ENCODE measurements at regions not wholly inside any gene's neighbourhood (a gene's known extent, or its start where the extent isn't known, plus 50 kb on each side); places are given as distances from the start of the nearest gene placed in this dataset.

DNA sequence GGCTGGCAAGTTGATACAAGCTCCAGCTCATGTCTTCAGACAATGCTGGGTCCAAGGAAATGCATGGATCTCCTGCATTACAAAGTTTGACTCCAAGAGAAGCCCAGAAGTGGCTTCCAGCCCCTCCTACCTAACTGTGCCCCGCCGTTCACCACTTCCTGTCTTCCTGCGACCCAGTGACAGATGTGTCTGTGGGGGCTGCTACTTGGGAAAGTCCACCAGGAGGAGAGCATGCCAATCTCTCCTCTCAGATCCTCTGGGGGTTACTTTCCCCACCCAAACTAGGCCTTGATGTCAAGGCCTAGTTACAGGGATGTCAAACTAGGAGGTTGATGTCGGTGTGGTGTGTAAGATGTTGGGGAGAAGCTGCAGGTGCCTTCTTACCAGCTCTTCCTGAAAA, 133.6 kb upstream of the RASGRP1 start:
- Histone ChIP-seq H3K4me1 (ENCODE audit: insufficient read depth, insufficient read length) (no peaks in the 10 kb centered on the region), H3K9me3 (ENCODE audit: insufficient read depth, low read length) (no peaks in the 10 kb centered on the region), H3K4me3 (ENCODE audit: insufficient read length, low read depth) (no peak overlapping the region), H3K27me3 (ENCODE audit: insufficient read depth, insufficient read length) (no peaks in the 10 kb centered on the region), H3K9ac (ENCODE audit: insufficient read length, low read depth) (no peak overlapping the region), H3K36me3 (ENCODE audit: insufficient read depth, insufficient read length, low read length) (no peaks in the 10 kb centered on the region)
- no peak for DNase-seq (ENCODE audit: low read depth, low spot score)
- TF ChIP-seq SUZ12 (IDR thresholded peaks at IDR 0.05; ENCODE audit: extremely low read depth, insufficient read depth, insufficient read length) = no peak
- no peak for TF ChIP-seq YY1 (IDR thresholded peaks at IDR 0.05; ENCODE audit: insufficient read depth, insufficient read length)

DNA sequence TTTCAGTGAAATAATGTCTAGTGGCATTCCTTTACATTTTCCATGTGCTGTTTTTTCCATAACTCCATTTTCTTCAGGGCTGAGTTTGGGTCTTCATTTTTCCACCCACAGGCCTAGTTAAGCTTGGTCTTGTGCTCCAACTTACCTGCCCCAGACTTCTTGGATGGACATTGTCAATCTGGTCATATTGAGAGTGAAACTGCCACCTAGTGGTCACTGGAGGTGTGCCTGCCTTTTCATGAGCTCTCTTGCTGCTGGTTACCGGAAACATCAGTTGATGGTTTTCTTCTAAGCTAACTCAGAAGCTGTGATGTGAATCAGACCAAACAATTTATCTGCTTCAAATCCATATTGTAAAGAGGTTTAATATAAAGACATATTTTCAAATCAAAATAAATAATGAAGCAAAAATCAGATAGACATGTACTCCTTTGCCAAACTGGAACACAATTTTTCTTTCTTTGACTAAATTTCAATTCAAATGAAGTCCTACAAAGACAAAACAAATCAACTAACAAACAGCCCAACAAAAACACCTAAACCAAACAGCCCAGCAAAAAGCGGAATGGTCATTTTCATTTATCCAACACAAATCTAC, 135.1 kb upstream of the RASGRP1 start:
- TF ChIP-seq SUZ12 (IDR thresholded peaks at IDR 0.05; ENCODE audit: extremely low read depth, insufficient read depth, insufficient read length) = no peak
- no peak for TF ChIP-seq ZNF274 (IDR thresholded peaks at IDR 0.05; ENCODE audit: low read depth, low read length)
- no peak for TF ChIP-seq YY1 (IDR thresholded peaks at IDR 0.05; ENCODE audit: insufficient read depth, insufficient read length)
- Histone ChIP-seq H3K27me3 (ENCODE audit: insufficient read depth, insufficient read length) (no peaks in the 10 kb centered on the region), H3K9me3 (ENCODE audit: insufficient read depth, low read length) (no peaks in the 10 kb centered on the region), H3K36me3 (ENCODE audit: insufficient read depth, insufficient read length, low read length) (no peaks in the 10 kb centered on the region), H3K4me1 (ENCODE audit: insufficient read depth, insufficient read length) (no peaks in the 10 kb centered on the region), H3K4me3 (ENCODE audit: insufficient read length, low read depth) (no peak overlapping the region), H3K9ac (ENCODE audit: insufficient read length, low read depth) (no peak overlapping the region)
- DNase-seq (ENCODE audit: low read depth, low spot score) = peak; percentile 57

DNA sequence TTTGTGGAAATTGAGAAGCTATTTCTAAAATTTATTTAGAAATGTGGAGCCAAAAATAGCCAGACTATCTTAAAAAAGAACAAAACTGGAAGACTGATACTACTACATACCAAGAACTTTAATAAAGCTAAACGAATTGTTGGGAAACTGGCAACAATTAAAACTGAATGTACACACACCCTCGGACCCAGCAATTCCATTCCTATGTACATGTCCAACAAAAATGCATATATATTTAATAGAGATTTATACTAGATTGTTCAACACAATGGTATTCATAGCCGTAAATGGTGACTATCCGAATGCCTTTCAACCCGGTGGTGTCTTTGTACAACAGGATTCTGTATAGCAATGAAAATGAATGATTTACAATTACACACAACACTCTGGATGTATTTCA, 136.5 kb upstream of the RASGRP1 start:
- Histone ChIP-seq H3K4me3 (ENCODE audit: insufficient read length, low read depth) (no peak overlapping the region), H3K4me1 (ENCODE audit: insufficient read depth, insufficient read length) (no peaks in the 10 kb centered on the region), H3K9ac (ENCODE audit: insufficient read length, low read depth) (no peak overlapping the region)

DNA sequence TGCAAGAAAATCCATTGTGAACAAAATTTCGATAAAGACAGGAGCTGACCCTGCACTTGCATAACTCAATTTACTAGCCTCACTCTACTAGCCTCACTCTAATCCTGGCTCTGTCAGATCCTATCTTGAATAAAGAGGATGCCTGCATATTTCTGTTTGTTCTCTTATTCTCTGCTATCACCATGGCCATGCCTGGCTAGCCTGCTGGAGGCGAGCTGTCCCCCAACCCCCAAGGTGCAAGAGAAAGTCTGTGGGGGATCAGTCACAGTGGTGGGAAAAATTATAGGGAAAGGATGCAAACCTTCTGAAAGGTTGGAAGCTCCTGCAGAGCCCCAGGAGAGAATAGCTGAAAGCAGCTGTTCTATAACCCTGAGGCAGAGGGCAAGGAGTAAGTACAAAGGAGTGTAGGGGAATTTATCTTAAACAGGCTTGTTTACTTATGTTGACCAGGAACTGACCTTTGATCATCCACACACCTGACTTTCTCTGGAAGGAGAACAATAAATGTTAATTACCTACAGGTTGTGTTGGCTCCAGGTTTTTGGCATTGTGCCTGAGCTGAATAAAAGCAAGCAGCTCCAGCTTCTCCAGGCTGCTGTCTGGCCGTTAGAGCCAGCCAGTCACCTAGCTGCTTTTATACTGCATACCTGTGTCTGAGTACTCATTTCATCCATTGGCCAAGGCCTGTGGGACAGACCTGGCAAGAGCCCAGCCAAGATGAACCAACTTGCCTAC, 137.7 kb upstream of the RASGRP1 start:
- no peaks in the 10 kb centered on the region for H3K4me1 ChIP-seq (ENCODE audit: insufficient read depth, insufficient read length)
- no peaks in the 10 kb centered on the region for H3K27me3 ChIP-seq (ENCODE audit: insufficient read depth, insufficient read length)
- no peaks in the 10 kb centered on the region for H3K9me3 ChIP-seq (ENCODE audit: insufficient read depth, low read length)
- H3K9ac ChIP-seq (ENCODE audit: insufficient read length, low read depth) = no peak overlapping the region
- TF ChIP-seq YY1 (IDR thresholded peaks at IDR 0.05; ENCODE audit: insufficient read depth, insufficient read length) (no peak), ZNF274 (IDR thresholded peaks at IDR 0.05; ENCODE audit: low read depth, low read length) (no peak), SUZ12 (IDR thresholded peaks at IDR 0.05; ENCODE audit: extremely low read depth, insufficient read depth, insufficient read length) (no peak)
- H3K4me3 ChIP-seq (ENCODE audit: insufficient read length, low read depth) = no peak overlapping the region
- no peaks in the 10 kb centered on the region for H3K36me3 ChIP-seq (ENCODE audit: insufficient read depth, insufficient read length, low read length)
- no peak for DNase-seq (ENCODE audit: low read depth, low spot score)

More for the DNA sequence above, 136.5 kb upstream of the RASGRP1 start:
- no peak for DNase-seq (ENCODE audit: low read depth, low spot score)
- TF ChIP-seq SUZ12 (IDR thresholded peaks at IDR 0.05; ENCODE audit: extremely low read depth, insufficient read depth, insufficient read length) = no peak
- TF ChIP-seq ZNF274 (IDR thresholded peaks at IDR 0.05; ENCODE audit: low read depth, low read length) = no peak
- no peak for TF ChIP-seq YY1 (IDR thresholded peaks at IDR 0.05; ENCODE audit: insufficient read depth, insufficient read length)
- H3K36me3 ChIP-seq (ENCODE audit: insufficient read depth, insufficient read length, low read length) = no peaks in the 10 kb centered on the region
- H3K9me3 ChIP-seq (ENCODE audit: insufficient read depth, low read length) = no peaks in the 10 kb centered on the region
- H3K27me3 ChIP-seq (ENCODE audit: insufficient read depth, insufficient read length) = no peaks in the 10 kb centered on the region

DNA sequence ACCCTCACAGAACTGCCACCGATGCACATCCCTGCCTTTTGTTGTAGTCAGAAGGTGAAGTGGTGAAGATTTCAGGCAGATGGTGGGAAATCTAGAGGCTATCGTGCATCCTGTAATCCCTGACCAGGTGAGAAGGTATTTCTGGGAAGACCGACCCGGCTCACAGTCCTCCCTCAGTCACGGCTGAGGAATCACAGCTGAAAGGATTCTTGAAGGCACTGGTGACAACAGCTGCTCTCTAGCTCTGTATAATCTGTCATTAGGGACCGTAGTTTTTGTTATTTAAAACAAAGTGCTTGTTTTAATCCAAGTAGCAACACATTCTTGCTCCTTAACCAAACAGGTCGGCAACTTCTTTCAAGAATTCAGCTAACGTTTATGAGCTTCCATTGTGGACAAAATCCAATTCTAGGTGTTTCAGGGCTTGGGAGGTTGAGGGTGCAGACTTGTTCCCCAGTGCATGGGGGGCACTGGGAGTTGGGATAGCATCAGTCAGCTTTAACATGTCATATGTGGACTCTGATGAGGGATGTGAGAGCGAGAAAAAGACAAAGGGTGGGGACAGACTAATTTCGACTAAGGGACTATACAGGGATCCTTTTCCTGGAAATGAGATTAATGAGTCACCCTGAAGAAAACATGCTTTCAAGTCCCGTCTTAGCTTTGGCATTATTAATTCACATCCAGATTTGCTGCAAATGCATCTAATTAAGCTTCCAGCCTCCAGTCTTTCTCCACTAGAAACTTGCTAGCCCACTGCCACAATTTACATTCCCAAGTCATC, 141.0 kb upstream of the RASGRP1 start:
- Histone ChIP-seq H3K27me3 (ENCODE audit: insufficient read depth, insufficient read length) (no peaks in the 10 kb centered on the region), H3K9ac (ENCODE audit: insufficient read length, low read depth) (no peak overlapping the region), H3K36me3 (ENCODE audit: insufficient read depth, insufficient read length, low read length) (no peaks in the 10 kb centered on the region), H3K4me1 (ENCODE audit: insufficient read depth, insufficient read length) (no peaks in the 10 kb centered on the region), H3K9me3 (ENCODE audit: insufficient read depth, low read length) (no peaks in the 10 kb centered on the region), H3K4me3 (ENCODE audit: insufficient read length, low read depth) (no peak overlapping the region)
- TF ChIP-seq ZNF274 (IDR thresholded peaks at IDR 0.05; ENCODE audit: low read depth, low read length) (no peak), SUZ12 (IDR thresholded peaks at IDR 0.05; ENCODE audit: extremely low read depth, insufficient read depth, insufficient read length) (no peak), YY1 (IDR thresholded peaks at IDR 0.05; ENCODE audit: insufficient read depth, insufficient read length) (no peak)
- no peak for DNase-seq (ENCODE audit: low read depth, low spot score)

DNA sequence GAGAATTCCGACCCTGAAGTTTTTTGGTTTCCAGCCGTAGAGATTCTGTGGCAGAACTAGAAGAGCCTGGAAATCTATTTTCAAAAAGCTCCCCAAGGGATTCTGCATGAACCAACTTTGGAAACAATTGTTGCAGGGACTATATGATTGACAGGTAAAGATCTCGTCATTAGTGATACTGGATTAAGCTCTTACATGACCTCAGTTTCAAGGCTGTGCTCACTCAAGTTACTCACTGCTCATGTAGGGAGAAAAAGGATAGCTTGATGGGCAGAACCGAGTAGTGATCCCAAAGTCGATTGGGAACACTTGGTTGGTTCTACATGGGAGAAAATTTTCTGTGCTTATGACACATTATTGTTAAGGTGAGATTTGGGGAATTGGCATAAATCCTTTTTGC, 142.3 kb upstream of the RASGRP1 start:
- no peaks in the 10 kb centered on the region for H3K36me3 ChIP-seq (ENCODE audit: insufficient read depth, insufficient read length, low read length)
- TF ChIP-seq SUZ12 (IDR thresholded peaks at IDR 0.05; ENCODE audit: extremely low read depth, insufficient read depth, insufficient read length) (no peak), ZNF274 (IDR thresholded peaks at IDR 0.05; ENCODE audit: low read depth, low read length) (no peak), YY1 (IDR thresholded peaks at IDR 0.05; ENCODE audit: insufficient read depth, insufficient read length) (no peak)
- DNase-seq (ENCODE audit: low read depth, low spot score) = no peak
- no peaks in the 10 kb centered on the region for H3K9me3 ChIP-seq (ENCODE audit: insufficient read depth, low read length)
- no peaks in the 10 kb centered on the region for H3K4me1 ChIP-seq (ENCODE audit: insufficient read depth, insufficient read length)
- H3K9ac ChIP-seq (ENCODE audit: insufficient read length, low read depth) = no peak overlapping the region
- H3K4me3 ChIP-seq (ENCODE audit: insufficient read length, low read depth) = no peak overlapping the region
- H3K27me3 ChIP-seq (ENCODE audit: insufficient read depth, insufficient read length) = no peaks in the 10 kb centered on the region
